Fibroblast of the aortic adventitia (primary cell): ENCODE measurements at regions not wholly inside any gene's neighbourhood (a gene's known extent, or its start where the extent isn't known, plus 50 kb on each side); places are given as distances from the start of the nearest gene placed in this dataset.

ENCODE experiments used
- DNase-seq: peaks from one replicate; pipeline ENCODE4 v3.0.0-alpha.2; 2010; ENCODE audit warnings: low read depth
- H3K4me3 ChIP-seq: 2 replicates; pipeline ENCODE4 v1.5.1; 2011; ENCODE audit warnings: low read depth, mild to moderate bottlenecking, control low read depth, low read length, moderate library complexity
- TF ChIP-seq, protein P1 (sequence below): IDR thresholded peaks from 2 replicates; pipeline ENCODE4 v1.5.1; 2011; ENCODE audit warnings: mild to moderate bottlenecking, low read length, control low read depth, inconsistent platforms; ENCODE audit not compliant: insufficient read depth

DNA sequence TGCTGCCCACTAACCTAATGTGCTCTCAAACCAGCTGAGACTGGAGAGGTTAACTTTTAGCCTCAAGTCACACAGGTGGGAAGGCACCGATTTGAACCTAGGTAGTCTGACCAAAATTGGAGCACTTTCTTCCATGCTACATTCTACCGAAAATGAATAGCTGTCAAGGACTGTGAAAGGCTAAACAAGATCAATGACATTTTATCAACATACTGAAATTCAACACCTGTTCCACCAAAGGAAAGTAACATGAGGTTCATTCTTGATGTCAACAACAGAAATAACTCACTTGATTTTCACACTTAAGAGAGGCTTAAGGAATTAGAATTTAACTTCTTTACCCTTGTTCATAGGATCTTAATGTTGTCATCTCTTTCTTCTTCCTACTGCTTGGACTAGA is 284.4 kb upstream of the MON1B start:
- no peak for DNase-seq
- H3K4me3 ChIP-seq = no peak overlapping the region

GRCh38 chr16:76910931-76911330 is 280.1 kb upstream of the MON1B start:
- peak; percentile 93 for DNase-seq
- TF ChIP-seq, protein P1, sequence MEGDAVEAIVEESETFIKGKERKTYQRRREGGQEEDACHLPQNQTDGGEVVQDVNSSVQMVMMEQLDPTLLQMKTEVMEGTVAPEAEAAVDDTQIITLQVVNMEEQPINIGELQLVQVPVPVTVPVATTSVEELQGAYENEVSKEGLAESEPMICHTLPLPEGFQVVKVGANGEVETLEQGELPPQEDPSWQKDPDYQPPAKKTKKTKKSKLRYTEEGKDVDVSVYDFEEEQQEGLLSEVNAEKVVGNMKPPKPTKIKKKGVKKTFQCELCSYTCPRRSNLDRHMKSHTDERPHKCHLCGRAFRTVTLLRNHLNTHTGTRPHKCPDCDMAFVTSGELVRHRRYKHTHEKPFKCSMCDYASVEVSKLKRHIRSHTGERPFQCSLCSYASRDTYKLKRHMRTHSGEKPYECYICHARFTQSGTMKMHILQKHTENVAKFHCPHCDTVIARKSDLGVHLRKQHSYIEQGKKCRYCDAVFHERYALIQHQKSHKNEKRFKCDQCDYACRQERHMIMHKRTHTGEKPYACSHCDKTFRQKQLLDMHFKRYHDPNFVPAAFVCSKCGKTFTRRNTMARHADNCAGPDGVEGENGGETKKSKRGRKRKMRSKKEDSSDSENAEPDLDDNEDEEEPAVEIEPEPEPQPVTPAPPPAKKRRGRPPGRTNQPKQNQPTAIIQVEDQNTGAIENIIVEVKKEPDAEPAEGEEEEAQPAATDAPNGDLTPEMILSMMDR = no peak
- H3K4me3 ChIP-seq = no peak overlapping the region

More for the DNA sequence above, 284.4 kb upstream of the MON1B start:
- TF ChIP-seq, protein P1 = no peak

- peak; percentile 22 for DNase-seq
- TF ChIP-seq, protein P1 = no peak
Observed at GRCh38 chr16:76913046-76913445, 277.9 kb upstream of the MON1B start.

GRCh38 chr16:76926042-76926441 is 264.9 kb upstream of the MON1B start:
- DNase-seq = no peak
- TF ChIP-seq, protein P1 = no peak
- no peak overlapping the region for H3K4me3 ChIP-seq

More at GRCh38 chr16:76913046-76913445, 277.9 kb upstream of the MON1B start:
- no peak overlapping the region for H3K4me3 ChIP-seq

DNA sequence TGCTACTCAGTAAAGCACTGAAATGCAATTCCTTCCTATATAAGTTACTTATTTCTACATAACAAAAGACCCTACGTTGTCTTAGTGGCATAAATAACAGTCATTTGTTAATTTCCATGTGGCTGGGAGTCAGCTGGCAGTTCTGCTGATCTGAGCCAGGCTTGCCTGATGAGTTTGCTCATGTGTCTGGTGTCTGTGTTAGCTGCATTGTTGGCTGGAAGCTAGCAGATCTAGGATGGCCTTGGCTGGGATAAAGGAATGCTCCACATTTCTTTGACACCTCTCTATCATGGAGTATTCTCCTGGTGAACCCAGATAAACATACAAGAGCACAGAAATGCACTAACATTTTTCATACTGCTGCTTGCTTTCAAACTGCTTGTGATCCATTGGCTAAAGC is 264.4 kb upstream of the MON1B start:
- TF ChIP-seq, protein P1 = no peak
- DNase-seq = no peak
- H3K4me3 ChIP-seq = no peak overlapping the region

GRCh38 chr16:76931186-76931585 is 259.8 kb upstream of the MON1B start:
- H3K4me3 ChIP-seq = no peak overlapping the region
- DNase-seq = peak; percentile 43
- TF ChIP-seq, protein P1 = no peak

GRCh38 chr16:76932541-76933211 is 258.3 kb upstream of the MON1B start:
- H3K4me3 ChIP-seq = no peak overlapping the region
- TF ChIP-seq, protein P1 = no peak
- DNase-seq = peak; percentile 58
